PC-3 (cell line): ENCODE measurements at regions not wholly inside any gene's neighbourhood (a gene's known extent, or its start where the extent isn't known, plus 50 kb on each side); places are given as distances from the start of the nearest gene placed in this dataset.

ENCODE experiments used
- EZH2phosphoT487 ChIP-seq: fragments of 300-600 bp; sonication (generic); IDR thresholded peaks from 2 replicates; pipeline ENCODE4 v1.6.1; 2018; ENCODE audit warnings: mild to moderate bottlenecking, antibody characterized with exemption, low read length, borderline replicate concordance
- TF ChIP-seq, protein P1 (sequence below): fragments of 300-600 bp; sonication (generic); conservative IDR thresholded peaks from 2 replicates; pipeline ENCODE4 v1.5.1; 2017; ENCODE audit warnings: antibody characterized with exemption, low read depth, mild to moderate bottlenecking, low read length

DNA sequence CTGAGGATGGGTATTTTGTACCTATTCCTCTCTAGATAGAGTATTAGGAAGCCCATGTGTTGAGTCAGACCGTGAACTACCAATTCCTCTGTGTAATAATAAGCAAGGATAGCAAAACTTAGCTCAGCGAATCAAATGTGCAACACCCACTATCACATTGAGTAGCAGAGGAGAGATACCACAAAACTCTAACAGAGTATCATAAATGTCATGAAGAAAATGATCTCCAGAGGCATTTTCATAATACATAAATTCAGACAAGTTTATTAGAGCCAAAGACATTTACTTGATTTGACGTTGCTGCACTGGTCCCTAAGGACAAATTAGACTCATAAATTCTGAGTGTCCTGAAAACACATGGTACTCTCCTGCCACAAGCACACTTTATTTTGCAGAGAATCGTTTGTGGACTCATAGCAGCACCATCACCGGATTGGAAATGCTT is 245.2 kb downstream of the HAO1 start:
- TF ChIP-seq, protein P1, sequence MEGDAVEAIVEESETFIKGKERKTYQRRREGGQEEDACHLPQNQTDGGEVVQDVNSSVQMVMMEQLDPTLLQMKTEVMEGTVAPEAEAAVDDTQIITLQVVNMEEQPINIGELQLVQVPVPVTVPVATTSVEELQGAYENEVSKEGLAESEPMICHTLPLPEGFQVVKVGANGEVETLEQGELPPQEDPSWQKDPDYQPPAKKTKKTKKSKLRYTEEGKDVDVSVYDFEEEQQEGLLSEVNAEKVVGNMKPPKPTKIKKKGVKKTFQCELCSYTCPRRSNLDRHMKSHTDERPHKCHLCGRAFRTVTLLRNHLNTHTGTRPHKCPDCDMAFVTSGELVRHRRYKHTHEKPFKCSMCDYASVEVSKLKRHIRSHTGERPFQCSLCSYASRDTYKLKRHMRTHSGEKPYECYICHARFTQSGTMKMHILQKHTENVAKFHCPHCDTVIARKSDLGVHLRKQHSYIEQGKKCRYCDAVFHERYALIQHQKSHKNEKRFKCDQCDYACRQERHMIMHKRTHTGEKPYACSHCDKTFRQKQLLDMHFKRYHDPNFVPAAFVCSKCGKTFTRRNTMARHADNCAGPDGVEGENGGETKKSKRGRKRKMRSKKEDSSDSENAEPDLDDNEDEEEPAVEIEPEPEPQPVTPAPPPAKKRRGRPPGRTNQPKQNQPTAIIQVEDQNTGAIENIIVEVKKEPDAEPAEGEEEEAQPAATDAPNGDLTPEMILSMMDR: no peak
- TF ChIP-seq EZH2phosphoT487: no peak
